ENCODE measurements at regions not wholly inside any gene's neighbourhood (a gene's known extent, or its start where the extent isn't known, plus 50 kb on each side); places are given as distances from the start of the nearest gene placed in this dataset.
"Not testable (repeated sequence)": the region's sequence is repeated elsewhere in the genome, so short reads cannot be mapped to it uniquely, and the experiment has no call there.

GRCh38 chr15:68492855-68493254, 60.9 kb upstream of the ITGA11 start:
- Histone ChIP-seq H3K9ac (ENCODE audit: low read depth in 1 of 2, low read length in 2 of 2) (no peak overlapping the region), H3K9me3 (ENCODE audit: control insufficient read depth in 1 of 2, low read length in 2 of 2) (no peaks in the 10 kb centered on the region), H3K27me3 (ENCODE audit: control insufficient read depth in 1 of 2, insufficient read depth in 2 of 2, low read length in 2 of 2) (peaks cover 9 to 11% of the 10 kb centered on the region in 2 donors), H3K4me1 (ENCODE audit: control insufficient read depth in 1 of 2, insufficient read depth in 2 of 2, low read length in 2 of 2) (no peaks in the 10 kb centered on the region), H3K27ac (ENCODE audit: low read depth, low read length) (no peak overlapping the region), H3K36me3 (ENCODE audit: control insufficient read depth in 1 of 2, insufficient read depth in 2 of 2, low read length in 2 of 2) (no peaks in the 10 kb centered on the region), H3K4me3 (ENCODE audit: low read depth in 1 of 2, low read length in 2 of 2) (no peak overlapping the region)

GRCh38 chr15:68493629-68494028, 61.7 kb upstream of the ITGA11 start:
- Histone ChIP-seq H3K27ac (ENCODE audit: low read depth, low read length) (no peak overlapping the region), H3K27me3 (ENCODE audit: control insufficient read depth in 1 of 2, insufficient read depth in 2 of 2, low read length in 2 of 2) (peaks cover 9 to 11% of the 10 kb centered on the region in 2 donors), H3K9me3 (ENCODE audit: control insufficient read depth in 1 of 2, low read length in 2 of 2) (no peaks in the 10 kb centered on the region), H3K36me3 (ENCODE audit: control insufficient read depth in 1 of 2, insufficient read depth in 2 of 2, low read length in 2 of 2) (no peaks in the 10 kb centered on the region), H3K4me3 (ENCODE audit: low read depth in 1 of 2, low read length in 2 of 2) (no peak overlapping the region), H3K9ac (ENCODE audit: low read depth in 1 of 2, low read length in 2 of 2) (no peak overlapping the region), H3K4me1 (ENCODE audit: control insufficient read depth in 1 of 2, insufficient read depth in 2 of 2, low read length in 2 of 2) (no peaks in the 10 kb centered on the region)

- H3K27ac ChIP-seq (ENCODE audit: low read depth, low read length): no peak overlapping the region
- H3K4me3 ChIP-seq (ENCODE audit: low read depth in 1 of 2, low read length in 2 of 2): no peak overlapping the region
- H3K4me1 ChIP-seq (ENCODE audit: control insufficient read depth in 1 of 2, insufficient read depth in 2 of 2, low read length in 2 of 2): no peaks in the 10 kb centered on the region
- no peaks in the 10 kb centered on the region for H3K36me3 ChIP-seq (ENCODE audit: control insufficient read depth in 1 of 2, insufficient read depth in 2 of 2, low read length in 2 of 2)
- H3K9ac ChIP-seq (ENCODE audit: low read depth in 1 of 2, low read length in 2 of 2): no peak overlapping the region
- H3K9me3 ChIP-seq (ENCODE audit: control insufficient read depth in 1 of 2, low read length in 2 of 2): no peaks in the 10 kb centered on the region
- peaks cover 9 to 11% of the 10 kb centered on the region in 2 donors for H3K27me3 ChIP-seq (ENCODE audit: control insufficient read depth in 1 of 2, insufficient read depth in 2 of 2, low read length in 2 of 2)
Measured at GRCh38 chr15:68494573-68495110, 62.7 kb upstream of the ITGA11 start.

GRCh38 chr15:68495221-68495950, 63.4 kb upstream of the ITGA11 start:
- no peak overlapping the region for H3K27ac ChIP-seq (ENCODE audit: low read depth, low read length)
- no peak overlapping the region for H3K9ac ChIP-seq (ENCODE audit: low read depth in 1 of 2, low read length in 2 of 2)
- no peaks in the 10 kb centered on the region for H3K36me3 ChIP-seq (ENCODE audit: control insufficient read depth in 1 of 2, insufficient read depth in 2 of 2, low read length in 2 of 2)
- H3K9me3 ChIP-seq (ENCODE audit: control insufficient read depth in 1 of 2, low read length in 2 of 2): no peaks in the 10 kb centered on the region
- no peak overlapping the region for H3K4me3 ChIP-seq (ENCODE audit: low read depth in 1 of 2, low read length in 2 of 2)
- H3K4me1 ChIP-seq (ENCODE audit: control insufficient read depth in 1 of 2, insufficient read depth in 2 of 2, low read length in 2 of 2): no peaks in the 10 kb centered on the region
- peaks cover 9 to 11% of the 10 kb centered on the region in 2 donors for H3K27me3 ChIP-seq (ENCODE audit: control insufficient read depth in 1 of 2, insufficient read depth in 2 of 2, low read length in 2 of 2)

GRCh38 chr15:68495981-68496705, 64.2 kb upstream of the ITGA11 start:
- Histone ChIP-seq H3K9me3 (ENCODE audit: control insufficient read depth in 1 of 2, low read length in 2 of 2) (no peaks in the 10 kb centered on the region), H3K27me3 (ENCODE audit: control insufficient read depth in 1 of 2, insufficient read depth in 2 of 2, low read length in 2 of 2) (peaks cover 9 to 11% of the 10 kb centered on the region in 2 donors), H3K4me3 (ENCODE audit: low read depth in 1 of 2, low read length in 2 of 2) (no peak overlapping the region), H3K4me1 (ENCODE audit: control insufficient read depth in 1 of 2, insufficient read depth in 2 of 2, low read length in 2 of 2) (no peaks in the 10 kb centered on the region), H3K36me3 (ENCODE audit: control insufficient read depth in 1 of 2, insufficient read depth in 2 of 2, low read length in 2 of 2) (no peaks in the 10 kb centered on the region), H3K9ac (ENCODE audit: low read depth in 1 of 2, low read length in 2 of 2) (no peak overlapping the region), H3K27ac (ENCODE audit: low read depth, low read length) (no peak overlapping the region)

- H3K9ac ChIP-seq (ENCODE audit: low read depth in 1 of 2, low read length in 2 of 2); H3K36me3 ChIP-seq (ENCODE audit: control insufficient read depth in 1 of 2, insufficient read depth in 2 of 2, low read length in 2 of 2); H3K4me1 ChIP-seq (ENCODE audit: control insufficient read depth in 1 of 2, insufficient read depth in 2 of 2, low read length in 2 of 2); H3K27ac ChIP-seq (ENCODE audit: low read depth, low read length); H3K4me3 ChIP-seq (ENCODE audit: low read depth in 1 of 2, low read length in 2 of 2); H3K9me3 ChIP-seq (ENCODE audit: control insufficient read depth in 1 of 2, low read length in 2 of 2): not testable (repeated sequence)
- H3K27me3 ChIP-seq (ENCODE audit: control insufficient read depth in 1 of 2, insufficient read depth in 2 of 2, low read length in 2 of 2): peaks cover 9 to 11% of the 10 kb centered on the region in 2 donors
Measured at GRCh38 chr15:68496751-68497150, 64.8 kb upstream of the ITGA11 start.

GRCh38 chr15:68497206-68497910, 65.4 kb upstream of the ITGA11 start:
- Histone ChIP-seq H3K4me1 (ENCODE audit: control insufficient read depth in 1 of 2, insufficient read depth in 2 of 2, low read length in 2 of 2) (no peaks in the 10 kb centered on the region), H3K27ac (ENCODE audit: low read depth, low read length) (no peak overlapping the region), H3K27me3 (ENCODE audit: control insufficient read depth in 1 of 2, insufficient read depth in 2 of 2, low read length in 2 of 2) (peaks cover 9 to 11% of the 10 kb centered on the region in 2 donors), H3K9me3 (ENCODE audit: control insufficient read depth in 1 of 2, low read length in 2 of 2) (no peaks in the 10 kb centered on the region), H3K36me3 (ENCODE audit: control insufficient read depth in 1 of 2, insufficient read depth in 2 of 2, low read length in 2 of 2) (no peaks in the 10 kb centered on the region), H3K9ac (ENCODE audit: low read depth in 1 of 2, low read length in 2 of 2) (no peak overlapping the region), H3K4me3 (ENCODE audit: low read depth in 1 of 2, low read length in 2 of 2) (no peak overlapping the region)

- no peaks in the 10 kb centered on the region for H3K36me3 ChIP-seq (ENCODE audit: control insufficient read depth in 1 of 2, insufficient read depth in 2 of 2, low read length in 2 of 2)
- H3K4me1 ChIP-seq (ENCODE audit: control insufficient read depth in 1 of 2, insufficient read depth in 2 of 2, low read length in 2 of 2): no peaks in the 10 kb centered on the region
- no peak overlapping the region for H3K9ac ChIP-seq (ENCODE audit: low read depth in 1 of 2, low read length in 2 of 2)
- H3K27ac ChIP-seq (ENCODE audit: low read depth, low read length): no peak overlapping the region
- H3K27me3 ChIP-seq (ENCODE audit: control insufficient read depth in 1 of 2, insufficient read depth in 2 of 2, low read length in 2 of 2): peaks cover 7 to 9% of the 10 kb centered on the region in 2 donors
- no peaks in the 10 kb centered on the region for H3K9me3 ChIP-seq (ENCODE audit: control insufficient read depth in 1 of 2, low read length in 2 of 2)
- H3K4me3 ChIP-seq (ENCODE audit: low read depth in 1 of 2, low read length in 2 of 2): no peak overlapping the region
Measured at GRCh38 chr15:68498076-68498475, 66.1 kb upstream of the ITGA11 start.

- Histone ChIP-seq H3K36me3 (ENCODE audit: control insufficient read depth in 1 of 2, insufficient read depth in 2 of 2, low read length in 2 of 2) (no peaks in the 10 kb centered on the region), H3K9me3 (ENCODE audit: control insufficient read depth in 1 of 2, low read length in 2 of 2) (no peaks in the 10 kb centered on the region), H3K9ac (ENCODE audit: low read depth in 1 of 2, low read length in 2 of 2) (no peak overlapping the region), H3K27me3 (ENCODE audit: control insufficient read depth in 1 of 2, insufficient read depth in 2 of 2, low read length in 2 of 2) (no peaks in the 10 kb centered on the region), H3K4me3 (ENCODE audit: low read depth in 1 of 2, low read length in 2 of 2) (no peak overlapping the region), H3K27ac (ENCODE audit: low read depth, low read length) (no peak overlapping the region), H3K4me1 (ENCODE audit: control insufficient read depth in 1 of 2, insufficient read depth in 2 of 2, low read length in 2 of 2) (no peaks in the 10 kb centered on the region)
Measured at GRCh38 chr15:68499620-68500312, 67.8 kb upstream of the ITGA11 start.
